BJ (cell line): ENCODE measurements at regions not wholly inside any gene's neighbourhood (a gene's known extent, or its start where the extent isn't known, plus 50 kb on each side); places are given as distances from the start of the nearest gene placed in this dataset.

Source experiments
- CTCF ChIA-PET: fragments of 350-600 bp; formaldehyde crosslinking; extraction: SDS; loops from one replicate; lab custom pipeline; 2021; ENCODE audit warnings: antibody characterized with exemption, inconsistent platforms; lab: Yijun Ruan, JAX
- POLR2A ChIA-PET: fragments of 300-600 bp; sonication (Branson Sonifier 250); formaldehyde crosslinking; extraction: SDS; loops from one replicate; lab custom pipeline; 2021; ENCODE audit warnings: antibody characterized with exemption; lab: Charles Lee
- DNase-seq: peaks from one replicate; pipeline ENCODE4 v3.0.0-alpha.2; 2011; ENCODE audit warnings: low read depth
- H3K27me3 ChIP-seq: 2 replicates; pipeline ENCODE4 v1.6.0; 2011; ENCODE audit warnings: low read length; ENCODE audit not compliant: control insufficient read depth, insufficient read depth
- H3K36me3 ChIP-seq: 2 replicates; pipeline ENCODE4 v1.5.1; 2011; ENCODE audit warnings: low read length; ENCODE audit not compliant: control insufficient read depth, insufficient read depth
- H3K4me3 ChIP-seq: 2 replicates; pipeline ENCODE4 v1.5.1; 2011; ENCODE audit warnings: low read depth, mild to moderate bottlenecking, control low read depth, low read length
- TF ChIP-seq, protein P1 (sequence below): IDR thresholded peaks from 2 replicates; pipeline ENCODE4 v1.5.1; 2011; ENCODE audit warnings: low read depth, mild to moderate bottlenecking, control low read depth, inconsistent platforms, low read length, moderate library complexity; ENCODE audit not compliant: insufficient read depth

GRCh38 chr18:59083136-59083818, 56.4 kb upstream of the SEC11C start:
- TF ChIP-seq, protein P1, sequence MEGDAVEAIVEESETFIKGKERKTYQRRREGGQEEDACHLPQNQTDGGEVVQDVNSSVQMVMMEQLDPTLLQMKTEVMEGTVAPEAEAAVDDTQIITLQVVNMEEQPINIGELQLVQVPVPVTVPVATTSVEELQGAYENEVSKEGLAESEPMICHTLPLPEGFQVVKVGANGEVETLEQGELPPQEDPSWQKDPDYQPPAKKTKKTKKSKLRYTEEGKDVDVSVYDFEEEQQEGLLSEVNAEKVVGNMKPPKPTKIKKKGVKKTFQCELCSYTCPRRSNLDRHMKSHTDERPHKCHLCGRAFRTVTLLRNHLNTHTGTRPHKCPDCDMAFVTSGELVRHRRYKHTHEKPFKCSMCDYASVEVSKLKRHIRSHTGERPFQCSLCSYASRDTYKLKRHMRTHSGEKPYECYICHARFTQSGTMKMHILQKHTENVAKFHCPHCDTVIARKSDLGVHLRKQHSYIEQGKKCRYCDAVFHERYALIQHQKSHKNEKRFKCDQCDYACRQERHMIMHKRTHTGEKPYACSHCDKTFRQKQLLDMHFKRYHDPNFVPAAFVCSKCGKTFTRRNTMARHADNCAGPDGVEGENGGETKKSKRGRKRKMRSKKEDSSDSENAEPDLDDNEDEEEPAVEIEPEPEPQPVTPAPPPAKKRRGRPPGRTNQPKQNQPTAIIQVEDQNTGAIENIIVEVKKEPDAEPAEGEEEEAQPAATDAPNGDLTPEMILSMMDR = no peak
- ChIA-PET POLR2A (interaction anchor here (0.6 kb wide), 1 partner anchor 72 kb away, joined by 6 read pairs; no protein-coding TSS in a partner anchor), CTCF (interaction anchor here (2.0 to 5.4 kb wide), 4 partner anchors 9 to 320 kb away, joined by 5 to 55 read pairs (median 6); no protein-coding TSS in a partner anchor)

GRCh38 chr18:59085126-59085794, 54.4 kb upstream of the SEC11C start:
- H3K27me3 ChIP-seq = peaks cover 1% of the 10 kb centered on the region
- TF ChIP-seq, protein P1 = no peak
- POLR2A ChIA-PET = no interaction called here
- DNase-seq = no peak
- CTCF ChIA-PET = interaction anchor here (0.7 to 5.4 kb wide), 13 partner anchors 7 to 322 kb away, joined by 3 to 55 read pairs (median 4); no protein-coding TSS in a partner anchor
- no peak overlapping the region for H3K4me3 ChIP-seq
- no peaks in the 10 kb centered on the region for H3K36me3 ChIP-seq

More at GRCh38 chr18:59083136-59083818, 56.4 kb upstream of the SEC11C start:
- Histone ChIP-seq H3K4me3 (no peak overlapping the region), H3K27me3 (peaks cover 1% of the 10 kb centered on the region), H3K36me3 (no peaks in the 10 kb centered on the region)
- no peak for DNase-seq

DNA sequence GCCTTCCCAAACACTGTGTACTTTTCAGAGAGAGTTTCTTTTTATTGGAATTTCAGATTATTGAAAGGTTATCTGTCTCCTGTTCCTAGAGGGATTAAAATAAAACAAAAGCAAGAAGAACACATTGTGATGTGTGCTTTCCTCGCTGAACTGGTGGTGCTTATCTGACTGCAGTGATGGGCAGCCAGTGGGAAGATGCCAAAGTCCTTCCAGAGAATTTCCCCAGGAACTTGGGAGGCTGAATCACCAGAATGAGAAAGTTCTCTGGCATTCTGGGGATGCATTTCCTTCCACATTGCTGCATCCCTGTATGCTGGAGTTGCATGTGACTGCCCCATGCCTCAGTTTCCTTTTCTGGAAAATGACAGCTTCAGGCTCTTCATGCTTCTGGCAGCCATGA, 53.9 kb upstream of the SEC11C start:
- POLR2A ChIA-PET = no interaction called here
- Histone ChIP-seq H3K4me3 (no peak overlapping the region), H3K36me3 (no peaks in the 10 kb centered on the region), H3K27me3 (peaks cover 1% of the 10 kb centered on the region)
- no peak for DNase-seq
- CTCF ChIA-PET = interaction anchor here (0.7 to 5.4 kb wide), 6 partner anchors 8 to 317 kb away, joined by 3 to 55 read pairs (median 4); no protein-coding TSS in a partner anchor
- TF ChIP-seq, protein P1 = no peak

DNA sequence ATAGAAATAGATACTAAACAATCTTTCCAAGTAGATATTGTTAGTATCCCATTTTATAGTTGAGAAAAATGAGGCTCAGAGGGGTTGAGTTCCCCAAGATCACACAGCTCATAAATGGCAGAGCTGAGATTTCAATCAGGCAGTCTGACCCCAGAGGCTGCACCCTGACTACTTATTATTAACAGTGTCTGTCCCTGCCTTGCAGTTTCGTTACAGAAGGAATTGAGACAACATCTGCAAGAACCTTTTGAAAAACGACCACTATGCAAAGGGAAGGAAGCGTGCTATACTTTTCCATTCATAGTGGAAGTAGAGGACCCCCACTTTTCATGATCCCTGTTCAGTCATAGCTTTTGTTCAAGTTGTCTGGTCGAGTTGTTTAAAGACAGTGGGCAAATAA, 53.2 kb upstream of the SEC11C start:
- DNase-seq = no peak
- ChIA-PET CTCF (interaction anchor here (1.3 to 2.8 kb wide), 4 partner anchors 9 to 318 kb away, joined by 3 to 14 read pairs (median 4); no protein-coding TSS in a partner anchor), POLR2A (no interaction called here)
- Histone ChIP-seq H3K4me3 (no peak overlapping the region), H3K27me3 (peaks cover 1% of the 10 kb centered on the region), H3K36me3 (no peaks in the 10 kb centered on the region)
- TF ChIP-seq, protein P1 = no peak

DNA sequence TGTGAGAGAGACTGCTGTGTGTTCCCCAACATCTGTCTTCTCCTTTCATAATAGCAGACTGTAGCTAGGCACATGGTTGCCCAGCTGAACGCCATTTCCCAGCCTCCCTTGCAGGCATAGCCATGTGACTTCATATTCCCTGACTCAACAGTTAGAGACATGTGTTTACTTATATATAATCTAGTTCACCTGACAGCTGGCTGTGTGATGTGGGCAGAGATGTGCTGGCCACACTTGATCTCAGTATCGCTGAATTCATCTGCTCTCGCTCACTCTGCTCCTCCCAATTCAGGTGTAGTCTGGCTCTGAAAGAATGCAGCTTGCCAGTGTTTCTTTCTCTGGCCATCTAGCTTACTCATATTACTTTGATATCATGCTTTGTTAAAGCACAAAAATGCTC, 52.3 kb upstream of the SEC11C start:
- POLR2A ChIA-PET = no interaction called here
- no peaks in the 10 kb centered on the region for H3K36me3 ChIP-seq
- TF ChIP-seq, protein P1 = no peak
- DNase-seq = no peak
- CTCF ChIA-PET = interaction anchor here (0.8 to 1.3 kb wide), 2 partner anchors 16 to 104 kb away, joined by 3 read pairs; no protein-coding TSS in a partner anchor
- H3K4me3 ChIP-seq = no peak overlapping the region
- H3K27me3 ChIP-seq = peaks cover 4% of the 10 kb centered on the region; the same call in 1 of the 2 replicates
